H1 (cell line): ENCODE measurements at regions not wholly inside any gene's neighbourhood (a gene's known extent, or its start where the extent isn't known, plus 50 kb on each side); places are given as distances from the start of the nearest gene placed in this dataset.

Experiments
- CTCF ChIA-PET: fragments of 300-600 bp; sonication (Branson Sonifier 250); formaldehyde crosslinking; loops from one replicate; lab custom pipeline; 2021; ENCODE audit not compliant: partially characterized antibody; lab: Charles Lee
- POLR2A ChIA-PET: fragments of 300-600 bp; sonication (Branson Sonifier 250); formaldehyde crosslinking; loops from one replicate; lab custom pipeline; 2021; ENCODE audit warnings: inconsistent platforms; ENCODE audit not compliant: partially characterized antibody; lab: Charles Lee
- DNase-seq, 2 experiments: peaks; one replicate each; pipeline versions ENCODE4 v3.0.0 to v3.0.0-alpha.2; 2010 to 2022; ENCODE audit warnings: low spot score in 2 of 2, low read depth in 1 of 2, mixed read lengths in 1 of 2
- FAIRE-seq: peaks from 2 replicates; lab custom pipeline; 2011; peaks lifted over from hg19 to GRCh38; lab: Jason Lieb, UNC
- H2AFZ ChIP-seq: 2 replicates; pipeline ENCODE4 v1.8.1; 2012; ENCODE audit warnings: low read length, inconsistent platforms
- H2AK5ac ChIP-seq: 2 replicates; pipeline ENCODE4 v1.6.1; 2013; ENCODE audit warnings: low read depth, low read length
- H2BK120ac ChIP-seq: replicated peaks from 2 replicates; pipeline ENCODE3; 2013; ENCODE audit warnings: low read depth, low read length, inconsistent platforms
- H2BK12ac ChIP-seq: 2 replicates; pipeline ENCODE4 v1.6.1; 2013; ENCODE audit warnings: low read depth, low read length
- H2BK15ac ChIP-seq: 2 replicates; pipeline ENCODE4 v1.6.1; 2013; ENCODE audit warnings: low read length
- H2BK20ac ChIP-seq: 2 replicates; pipeline ENCODE4 v1.6.1; 2013; ENCODE audit warnings: low read length
- H2BK5ac ChIP-seq: 2 replicates; pipeline ENCODE4 v1.6.1; 2013; ENCODE audit warnings: low read depth, low read length
- H3K14ac ChIP-seq: 2 replicates; pipeline ENCODE4 v1.6.1; 2013; ENCODE audit warnings: inconsistent platforms; ENCODE audit not compliant: insufficient read length
- H3K18ac ChIP-seq: 2 replicates; pipeline ENCODE4 v1.6.1; 2013; ENCODE audit warnings: low read length; ENCODE audit errors: extremely low read depth
- H3K23ac ChIP-seq: 2 replicates; pipeline ENCODE4 v1.6.1; 2013; ENCODE audit warnings: inconsistent platforms; ENCODE audit not compliant: insufficient read length
- H3K23me2 ChIP-seq: 2 replicates; pipeline ENCODE4 v1.6.1; 2013; ENCODE audit warnings: low read depth, low read length
- H3K27ac ChIP-seq: 2 replicates; pipeline ENCODE4 v1.6.1; 2011; ENCODE audit warnings: low read depth, low read length, inconsistent platforms
- H3K27me3 ChIP-seq, 4 experiments: replicated peaks in 1 of 4; 1 replicate in 1 of 4; 2 replicates in 3 of 4; pipeline versions ENCODE4 v1.6.1 to v1.8.1; 2011 to 2013; ENCODE audit warnings: low read length in 3 of 4, mild to moderate bottlenecking in 3 of 4, inconsistent platforms in 2 of 4, mixed read lengths in 2 of 4, moderate library complexity in 1 of 4; ENCODE audit not compliant: control insufficient read depth in 3 of 4, insufficient read depth in 3 of 4; ENCODE audit errors: extremely low read depth in 1 of 4
- H3K36me3 ChIP-seq, 4 experiments: 2 replicates each; pipeline versions ENCODE4 v1.6.1 to v1.8.1; 2011 to 2013; ENCODE audit warnings: mild to moderate bottlenecking in 4 of 4, low read length in 3 of 4, moderate library complexity in 2 of 4, control low read depth in 1 of 4, inconsistent platforms in 1 of 4; ENCODE audit not compliant: insufficient read depth in 4 of 4, control insufficient read depth in 2 of 4
- H3K4ac ChIP-seq: replicated peaks from 2 replicates; pipeline ENCODE3; 2013; ENCODE audit warnings: low read length, low read depth, mixed read lengths, inconsistent platforms; ENCODE audit not compliant: insufficient read length
- H3K4me1 ChIP-seq, 4 experiments: replicated peaks in 1 of 4; 1 replicate in 1 of 4; 2 replicates in 3 of 4; pipeline versions ENCODE4 v1.6.1 to v1.8.1; 2011 to 2013; ENCODE audit warnings: low read length in 3 of 4, inconsistent platforms in 2 of 4, mixed read lengths in 1 of 4; ENCODE audit not compliant: insufficient read depth in 4 of 4, control insufficient read depth in 3 of 4
- H3K4me2 ChIP-seq, 2 experiments: 2 replicates each; pipeline versions ENCODE4 v1.6.1 to v1.8.1; 2011 to 2013; ENCODE audit warnings: low read depth in 2 of 2, low read length in 2 of 2, control low read depth in 1 of 2, inconsistent platforms in 1 of 2, mild to moderate bottlenecking in 1 of 2; ENCODE audit not compliant: insufficient read depth in 1 of 2
- H3K4me3 ChIP-seq, 4 experiments: fragments of 200-600, 300-600 bp in 1 of 4; sonication (generic), shearing (Covaris generic), sonication (Bioruptor Twin) in 1 of 4; 2 replicates each; pipeline versions ENCODE4 v1.5.1 to v1.8.1; 2011 to 2016; ENCODE audit warnings: low read length in 4 of 4, low read depth in 3 of 4, control low read depth in 2 of 4, inconsistent platforms in 2 of 4, mild to moderate bottlenecking in 2 of 4, mixed read lengths in 1 of 4, moderate library complexity in 1 of 4; ENCODE audit not compliant: insufficient read depth in 2 of 4; ENCODE audit errors: extremely low read depth in 1 of 4
- H3K56ac ChIP-seq: replicated peaks from 2 replicates; pipeline ENCODE3; 2013; ENCODE audit warnings: low read depth, mild to moderate bottlenecking, mixed read lengths, low read length, inconsistent platforms; ENCODE audit not compliant: insufficient read length
- H3K79me1 ChIP-seq: 2 replicates; pipeline ENCODE4 v1.6.1; 2013; ENCODE audit warnings: low read depth, low read length, control low read depth
- H3K79me2 ChIP-seq, 2 experiments: 2 replicates each; pipeline versions ENCODE4 v1.6.1 to v1.8.1; 2012 to 2013; ENCODE audit warnings: low read length in 2 of 2, mild to moderate bottlenecking in 2 of 2, inconsistent platforms in 1 of 2; ENCODE audit not compliant: insufficient read depth in 2 of 2, control insufficient read depth in 1 of 2
- H3K9ac ChIP-seq, 4 experiments: replicated peaks in 1 of 4; 1 replicate in 1 of 4; 2 replicates in 3 of 4; pipeline versions ENCODE4 v1.6.1 to v1.8.1; 2011 to 2013; ENCODE audit warnings: low read depth in 3 of 4, low read length in 3 of 4, control low read depth in 2 of 4, mild to moderate bottlenecking in 2 of 4, moderate library complexity in 2 of 4, inconsistent platforms in 1 of 4; ENCODE audit errors: extremely low read depth in 1 of 4
- H3K9me3 ChIP-seq, 2 experiments: 2 replicates each; pipeline versions ENCODE4 v1.6.1 to v1.8.1; 2012 to 2013; ENCODE audit warnings: mild to moderate bottlenecking in 2 of 2, moderate library complexity in 2 of 2, control low read depth in 1 of 2, inconsistent platforms in 1 of 2, low read depth in 1 of 2, low read length in 1 of 2, mixed read lengths in 1 of 2; ENCODE audit not compliant: insufficient read depth in 2 of 2
- H4K20me1 ChIP-seq, 2 experiments: replicated peaks in 1 of 2; 2 replicates each; pipeline versions ENCODE3 to v1.8.1; 2011 to 2013; ENCODE audit warnings: inconsistent platforms in 2 of 2, low read length in 2 of 2, mild to moderate bottlenecking in 1 of 2; ENCODE audit not compliant: insufficient read depth in 2 of 2, control insufficient read depth in 1 of 2
- H4K5ac ChIP-seq: 2 replicates; pipeline ENCODE4 v1.6.1; 2013; ENCODE audit warnings: low read length, low read depth, mixed read lengths, inconsistent platforms; ENCODE audit not compliant: insufficient read length
- H4K8ac ChIP-seq: 2 replicates; pipeline ENCODE4 v1.8.0; 2013; ENCODE audit warnings: mild to moderate bottlenecking, moderate library complexity, low read length, inconsistent platforms; ENCODE audit not compliant: insufficient read depth; ENCODE audit errors: extremely low read depth
- H4K91ac ChIP-seq: replicated peaks from 2 replicates; pipeline ENCODE3; 2013; ENCODE audit warnings: low read length, mixed read lengths, inconsistent platforms; ENCODE audit not compliant: insufficient read length
- CBX8 ChIP-seq: fragments of 300-800, 300-1000 bp; sonication (generic); IDR thresholded peaks from 2 replicates; pipeline ENCODE4 v1.7.1; 2016; ENCODE audit warnings: low read depth, low read length, borderline replicate concordance
- EZH2 ChIP-seq: fragments of 200-600 bp; sonication (generic); IDR thresholded peaks from 2 replicates; pipeline ENCODE4 v1.7.1; 2012; ENCODE audit warnings: low read depth, mild to moderate bottlenecking, moderate library complexity, low read length, inconsistent platforms; ENCODE audit not compliant: severe bottlenecking
- HDAC2 ChIP-seq, 2 experiments: fragments of 300-600 bp in 1 of 2; sonication (generic) in 1 of 2; IDR thresholded peaks; 2 replicates each; pipeline ENCODE4 v1.6.1; 2011 to 2012; ENCODE audit warnings: low read depth in 2 of 2, low read length in 2 of 2, mild to moderate bottlenecking in 2 of 2, moderate library complexity in 2 of 2, borderline replicate concordance in 1 of 2, inconsistent platforms in 1 of 2
- JUND ChIP-seq: IDR thresholded peaks from 2 replicates; pipeline ENCODE4 v1.6.1; 2011; ENCODE audit warnings: mild to moderate bottlenecking, improper control_type of control experiment, low read length
- POLR2AphosphoS5 ChIP-seq: IDR thresholded peaks from 2 replicates; pipeline ENCODE4 v1.6.1; 2011; ENCODE audit warnings: low read depth, low read length
- POU5F1 ChIP-seq: IDR thresholded peaks from 2 replicates; pipeline ENCODE4 v1.6.1; 2011; ENCODE audit warnings: low read depth, mild to moderate bottlenecking, low read length, moderate library complexity
- SP1 ChIP-seq: IDR thresholded peaks from 2 replicates; pipeline ENCODE4 v1.6.1; 2011; ENCODE audit warnings: low read depth, low read length
- SP4 ChIP-seq: IDR thresholded peaks from 2 replicates; pipeline ENCODE4 v1.6.1; 2012; ENCODE audit warnings: low read length, inconsistent platforms
- TBP ChIP-seq: IDR thresholded peaks from 2 replicates; pipeline ENCODE4 v1.6.1; 2011; ENCODE audit warnings: low read depth, low read length, improper control_type of control experiment
- TCF12 ChIP-seq: IDR thresholded peaks from 2 replicates; pipeline ENCODE4 v1.6.1; 2011; ENCODE audit warnings: low read depth, mild to moderate bottlenecking, low read length
- TEAD4 ChIP-seq: IDR thresholded peaks from 2 replicates; pipeline ENCODE4 v1.6.1; 2012; ENCODE audit warnings: low read depth, low read length, inconsistent platforms, mixed read lengths
- WGBS, 2 experiments: shearing (Covaris generic) in 1 of 2; methylation state at CpG; one replicate each; pipeline versions ENCODE4 v1.1.6 to v1.1.7; 2013 to 2015; ENCODE audit warnings: low lambda C conversion rate in 2 of 2, mixed read lengths in 2 of 2, inconsistent platforms in 1 of 2, low coverage in 1 of 2, missing lambda C conversion rate in 1 of 2; ENCODE audit not compliant: insufficient replicate concordance in 2 of 2, insufficient coverage in 1 of 2, insufficient read length in 1 of 2; ENCODE audit errors: extremely low coverage in 1 of 2, missing lambda C conversion rate in 1 of 2; 5-methylcytosine and 5-hydroxymethylcytosine counted together
- TF ChIP-seq, protein P1 (sequence below): IDR thresholded peaks from 2 replicates; pipeline ENCODE4 v1.6.1; 2012; ENCODE audit warnings: low read length, inconsistent platforms

DNA sequence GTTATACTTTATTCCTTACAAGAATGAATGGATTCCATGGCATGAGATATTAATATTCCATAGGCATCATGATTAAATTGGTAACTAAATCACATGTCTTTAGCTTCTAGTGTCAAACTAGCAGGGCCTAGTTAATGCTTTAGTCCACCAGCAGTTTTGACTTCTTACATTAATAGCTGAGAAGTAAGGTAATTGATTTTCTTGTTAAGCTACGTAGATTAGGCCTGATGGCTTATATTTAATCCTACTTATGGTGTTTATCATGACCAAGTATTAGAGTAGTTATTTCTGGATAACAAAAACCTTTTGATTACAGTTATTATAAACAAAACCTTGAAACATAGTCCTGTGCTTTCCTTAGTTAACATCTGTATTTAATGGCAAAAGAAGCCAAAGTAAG, 184.5 kb downstream of the TANC2 start:
- H2AK5ac ChIP-seq: no peak overlapping the region
- no peak overlapping the region for H3K56ac ChIP-seq
- ChIA-PET POLR2A (no interaction called here), CTCF (no interaction called here)
- H4K91ac ChIP-seq: no peak overlapping the region
- H4K20me1 ChIP-seq: no peaks in the 10 kb centered on the region
- H3K27ac ChIP-seq: no peak overlapping the region
- H3K4me1 ChIP-seq: peaks cover 0 to 13% (median 3%) of the 10 kb centered on the region in 4 experiments; a peak in 3 of 7 replicates
- no peak overlapping the region for H2BK120ac ChIP-seq
- H3K4me2 ChIP-seq: no peak overlapping the region
- H3K18ac ChIP-seq: no peak overlapping the region
- H2AFZ ChIP-seq: no peak overlapping the region
- no peak overlapping the region for H3K9ac ChIP-seq
- H3K36me3 ChIP-seq: no peaks in the 10 kb centered on the region
- no peak overlapping the region for H2BK15ac ChIP-seq
- no peak overlapping the region for H3K14ac ChIP-seq
- H4K8ac ChIP-seq: no peak overlapping the region
- no peaks in the 10 kb centered on the region for H3K27me3 ChIP-seq
- no peak overlapping the region for H3K4ac ChIP-seq
- H3K9me3 ChIP-seq: no peaks in the 10 kb centered on the region
- WGBS, 2 experiments: 95% methylated on average over 1 of the region's 1 CpG; no CpG with 5 or more reads in 1 of the 2 experiments
- no peak overlapping the region for H2BK5ac ChIP-seq
- H3K23ac ChIP-seq: no peak overlapping the region
- H4K5ac ChIP-seq: no peak overlapping the region
- FAIRE-seq: no peak
- no peaks in the 10 kb centered on the region for H3K23me2 ChIP-seq
- H2BK20ac ChIP-seq: no peak overlapping the region
- no peak overlapping the region for H2BK12ac ChIP-seq
- H3K79me2 ChIP-seq: no peaks in the 10 kb centered on the region
- no peak overlapping the region for H3K4me3 ChIP-seq
- DNase-seq: no peak
- H3K79me1 ChIP-seq: no peaks in the 10 kb centered on the region
- TF ChIP-seq POU5F1 (no peak), SP1 (no peak), SP4 (no peak), TBP (no peak), CBX8 (no peak), TCF12 (no peak), HDAC2 (IDR thresholded peaks at IDR 0.05; ENCODE audit: borderline replicate concordance in 1 of 2, low read depth in 2 of 2, low read length in 2 of 2) (no peak), JUND (no peak), TEAD4 (no peak), EZH2 (no peak), POLR2AphosphoS5 (no peak)
- TF ChIP-seq, protein P1, sequence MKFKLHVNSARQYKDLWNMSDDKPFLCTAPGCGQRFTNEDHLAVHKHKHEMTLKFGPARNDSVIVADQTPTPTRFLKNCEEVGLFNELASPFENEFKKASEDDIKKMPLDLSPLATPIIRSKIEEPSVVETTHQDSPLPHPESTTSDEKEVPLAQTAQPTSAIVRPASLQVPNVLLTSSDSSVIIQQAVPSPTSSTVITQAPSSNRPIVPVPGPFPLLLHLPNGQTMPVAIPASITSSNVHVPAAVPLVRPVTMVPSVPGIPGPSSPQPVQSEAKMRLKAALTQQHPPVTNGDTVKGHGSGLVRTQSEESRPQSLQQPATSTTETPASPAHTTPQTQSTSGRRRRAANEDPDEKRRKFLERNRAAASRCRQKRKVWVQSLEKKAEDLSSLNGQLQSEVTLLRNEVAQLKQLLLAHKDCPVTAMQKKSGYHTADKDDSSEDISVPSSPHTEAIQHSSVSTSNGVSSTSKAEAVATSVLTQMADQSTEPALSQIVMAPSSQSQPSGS: no peak
